Lower lobe of right lung (tissue), 2 donors: ENCODE measurements at regions not wholly inside any gene's neighbourhood (a gene's known extent, or its start where the extent isn't known, plus 50 kb on each side); places are given as distances from the start of the nearest gene placed in this dataset.

ENCODE experiments used
- ATAC-seq, 2 donors: fragments of 200-7000 bp; cut with Tn5 transposase; one replicate each; pipeline ENCODE4 v1.9.1; 2020 to 2022; ENCODE audit warnings: mild to moderate bottlenecking in 2 of 2, moderate library complexity in 2 of 2
- DNase-seq: peaks from one replicate; pipeline ENCODE4 v3.0.0-alpha.2; 2020
- H3K27ac ChIP-seq: fragments of 200-600 bp; one replicate; pipeline ENCODE4 v1.8.0; 2022
- H3K27me3 ChIP-seq: fragments of 200-600 bp; one replicate; pipeline ENCODE4 v1.8.0; 2022; ENCODE audit warnings: low read depth
- H3K36me3 ChIP-seq: fragments of 200-600 bp; one replicate; pipeline ENCODE4 v1.8.0; 2022; ENCODE audit warnings: mild to moderate bottlenecking
- H3K4me1 ChIP-seq: fragments of 200-600 bp; one replicate; pipeline ENCODE4 v1.8.0; 2022
- H3K4me3 ChIP-seq: fragments of 200-600 bp; one replicate; pipeline ENCODE4 v1.8.0; 2022; ENCODE audit warnings: mild to moderate bottlenecking
- H3K9me3 ChIP-seq: fragments of 200-600 bp; one replicate; pipeline ENCODE4 v1.8.0; 2022
- intact Hi-C: fragments of 100-400 bp; cut with DNase I; formaldehyde crosslinking; loops from one replicate; pipeline ENCODE4 v1.11.0; 2022
- TF ChIP-seq, protein P1 (sequence below): fragments of 200-600 bp; IDR thresholded peaks from one replicate; pipeline ENCODE4 v1.8.0; 2022; ENCODE audit warnings: antibody characterized with exemption, mild to moderate bottlenecking
- donor health status: DM: no; HTN: yes; CAD: no; lungs with severe emphysema.

- DNase-seq (no peak), ATAC-seq (no peak)
- Histone ChIP-seq H3K27me3 (no peaks in the 10 kb centered on the region), H3K36me3 (no peaks in the 10 kb centered on the region), H3K4me3 (no peak overlapping the region), H3K9me3 (no peaks in the 10 kb centered on the region), H3K4me1 (no peaks in the 10 kb centered on the region), H3K27ac (no peak overlapping the region)
- intact Hi-C loops = no loop called here
- TF ChIP-seq, protein P1, sequence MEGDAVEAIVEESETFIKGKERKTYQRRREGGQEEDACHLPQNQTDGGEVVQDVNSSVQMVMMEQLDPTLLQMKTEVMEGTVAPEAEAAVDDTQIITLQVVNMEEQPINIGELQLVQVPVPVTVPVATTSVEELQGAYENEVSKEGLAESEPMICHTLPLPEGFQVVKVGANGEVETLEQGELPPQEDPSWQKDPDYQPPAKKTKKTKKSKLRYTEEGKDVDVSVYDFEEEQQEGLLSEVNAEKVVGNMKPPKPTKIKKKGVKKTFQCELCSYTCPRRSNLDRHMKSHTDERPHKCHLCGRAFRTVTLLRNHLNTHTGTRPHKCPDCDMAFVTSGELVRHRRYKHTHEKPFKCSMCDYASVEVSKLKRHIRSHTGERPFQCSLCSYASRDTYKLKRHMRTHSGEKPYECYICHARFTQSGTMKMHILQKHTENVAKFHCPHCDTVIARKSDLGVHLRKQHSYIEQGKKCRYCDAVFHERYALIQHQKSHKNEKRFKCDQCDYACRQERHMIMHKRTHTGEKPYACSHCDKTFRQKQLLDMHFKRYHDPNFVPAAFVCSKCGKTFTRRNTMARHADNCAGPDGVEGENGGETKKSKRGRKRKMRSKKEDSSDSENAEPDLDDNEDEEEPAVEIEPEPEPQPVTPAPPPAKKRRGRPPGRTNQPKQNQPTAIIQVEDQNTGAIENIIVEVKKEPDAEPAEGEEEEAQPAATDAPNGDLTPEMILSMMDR = no peak
Observed at GRCh38 chr2:147739508-147739907, 105.3 kb upstream of the ACVR2A start.

DNA sequence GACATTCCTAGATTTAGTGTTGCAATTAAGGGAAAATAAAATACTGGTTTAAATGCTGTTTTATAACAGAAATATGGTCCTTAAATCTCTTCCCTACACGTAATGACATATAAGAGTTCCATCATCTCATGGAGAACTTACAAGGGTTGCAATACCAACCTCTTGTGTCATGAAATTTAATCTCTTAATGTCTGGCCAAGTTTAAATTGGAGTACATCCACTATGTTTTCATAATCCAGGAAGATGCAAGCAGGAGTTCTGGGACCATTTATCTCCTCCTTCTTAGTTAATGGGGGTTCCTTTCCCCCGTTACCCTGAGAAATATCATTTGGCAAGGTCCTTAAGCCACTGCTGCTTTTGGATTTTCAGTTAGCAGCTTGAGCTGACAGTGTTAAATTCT, 126.0 kb upstream of the ACVR2A start:
- H3K27me3 ChIP-seq = no peaks in the 10 kb centered on the region
- H3K9me3 ChIP-seq = no peaks in the 10 kb centered on the region
- H3K4me3 ChIP-seq = no peak overlapping the region
- ATAC-seq (no peak), DNase-seq (no peak)
- intact Hi-C loops = no loop called here
- H3K36me3 ChIP-seq = no peaks in the 10 kb centered on the region
- H3K27ac ChIP-seq = no peak overlapping the region
- TF ChIP-seq, protein P1 = no peak
- H3K4me1 ChIP-seq = no peaks in the 10 kb centered on the region

- Histone ChIP-seq H3K36me3 (no peaks in the 10 kb centered on the region), H3K9me3 (peaks cover 3% of the 10 kb centered on the region), H3K27me3 (no peaks in the 10 kb centered on the region), H3K4me3 (no peak overlapping the region), H3K4me1 (no peaks in the 10 kb centered on the region), H3K27ac (no peak overlapping the region)
- no peak for ATAC-seq
- intact Hi-C loops = no loop called here
- TF ChIP-seq, protein P1 = no peak
- no peak for DNase-seq
Observed at GRCh38 chr2:147716906-147717305, 127.9 kb upstream of the ACVR2A start.

DNA sequence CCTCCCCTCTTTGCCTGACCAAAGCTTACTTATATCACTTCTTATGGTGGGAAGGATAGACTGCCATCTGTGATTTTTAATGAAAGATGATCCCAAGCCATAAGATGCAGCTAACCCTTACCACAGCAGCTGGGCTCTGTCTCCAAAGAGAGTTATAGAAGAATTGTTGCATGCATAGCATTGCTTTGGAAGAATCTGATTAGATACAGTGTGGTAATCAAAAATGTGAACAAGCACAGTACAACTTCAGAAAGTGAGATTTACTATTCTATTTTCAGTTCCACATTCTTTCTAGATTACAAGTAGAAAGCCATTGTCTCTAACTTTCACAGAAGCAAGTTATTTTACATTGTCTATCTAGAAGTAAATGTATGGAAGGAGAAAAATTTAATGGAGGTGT, 129.0 kb upstream of the ACVR2A start:
- Histone ChIP-seq H3K36me3 (no peaks in the 10 kb centered on the region), H3K4me1 (no peaks in the 10 kb centered on the region), H3K4me3 (no peak overlapping the region), H3K27me3 (no peaks in the 10 kb centered on the region), H3K9me3 (peaks cover 3% of the 10 kb centered on the region), H3K27ac (no peak overlapping the region)
- no peak for ATAC-seq
- TF ChIP-seq, protein P1 = no peak
- no peak for DNase-seq
- intact Hi-C loops = no loop called here

DNA sequence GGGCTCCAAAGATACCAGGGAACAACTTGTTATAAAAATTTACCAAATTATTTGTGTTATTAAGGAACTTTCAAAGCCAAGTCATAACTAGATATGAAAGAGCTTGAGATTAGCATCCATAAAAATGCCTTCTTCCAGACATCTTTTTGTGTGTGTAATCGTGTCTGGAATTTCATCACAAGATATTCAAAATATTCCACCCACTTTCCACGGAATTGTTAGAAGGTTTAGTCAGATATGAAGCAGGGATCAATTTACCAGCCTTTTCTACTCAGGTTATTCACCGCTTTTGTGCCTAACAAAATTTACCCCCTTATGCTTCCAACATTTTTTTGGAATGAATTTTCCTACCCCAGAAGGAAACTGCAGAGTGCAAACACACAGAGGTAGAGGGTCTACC, 130.2 kb upstream of the ACVR2A start:
- no peaks in the 10 kb centered on the region for H3K36me3 ChIP-seq
- no peak overlapping the region for H3K4me3 ChIP-seq
- no peak overlapping the region for H3K27ac ChIP-seq
- H3K4me1 ChIP-seq = no peaks in the 10 kb centered on the region
- DNase-seq = no peak
- no peaks in the 10 kb centered on the region for H3K27me3 ChIP-seq
- TF ChIP-seq, protein P1 = no peak
- no peak for ATAC-seq
- intact Hi-C loops = no loop called here
- peaks cover 3% of the 10 kb centered on the region for H3K9me3 ChIP-seq

DNA sequence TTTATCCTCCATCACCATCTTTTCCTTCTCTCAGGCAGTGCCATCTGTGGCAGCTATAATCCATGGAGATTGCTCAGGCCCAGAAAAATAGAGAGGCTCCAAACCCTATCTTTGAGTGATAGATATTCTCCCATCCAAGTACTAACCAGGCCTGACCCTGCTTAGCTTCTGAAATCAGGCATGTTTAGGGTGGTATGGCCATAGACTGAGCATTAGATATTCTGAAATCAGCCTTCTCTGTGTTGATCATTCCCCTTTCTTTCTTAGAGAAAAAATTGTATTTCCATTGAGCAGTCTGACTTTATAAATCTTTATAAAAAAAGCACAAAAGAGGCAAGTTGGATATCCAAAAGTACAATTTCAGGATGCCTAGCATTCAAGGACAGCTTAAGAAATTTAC, 131.5 kb upstream of the ACVR2A start:
- DNase-seq (no peak), ATAC-seq (no peak)
- Histone ChIP-seq H3K27ac (no peak overlapping the region), H3K9me3 (peaks cover 3% of the 10 kb centered on the region), H3K27me3 (no peaks in the 10 kb centered on the region), H3K4me3 (no peak overlapping the region), H3K36me3 (no peaks in the 10 kb centered on the region), H3K4me1 (no peaks in the 10 kb centered on the region)
- intact Hi-C loops = no loop called here
- TF ChIP-seq, protein P1 = no peak
